Parathyroid adenoma (tissue), 2 donors: ENCODE measurements at regions not wholly inside any gene's neighbourhood (a gene's known extent, or its start where the extent isn't known, plus 50 kb on each side); places are given as distances from the start of the nearest gene placed in this dataset.

Experiments used
- H2AFZ ChIP-seq: fragments of 300-600 bp; sonication (generic); one replicate; pipeline ENCODE4 v1.7.0; 2017; ENCODE audit warnings: antibody characterized with exemption, mild to moderate bottlenecking
- H3K27ac ChIP-seq: fragments of 300-600 bp; sonication (generic); one replicate; pipeline ENCODE4 v1.7.0; 2017
- H3K27me3 ChIP-seq: fragments of 300-600 bp; sonication (generic); one replicate; pipeline ENCODE4 v1.7.0; 2017; ENCODE audit warnings: low read length; ENCODE audit not compliant: control insufficient read depth, insufficient read depth
- H3K36me3 ChIP-seq: fragments of 300-600 bp; sonication (generic); one replicate; pipeline ENCODE4 v1.7.0; 2017; ENCODE audit warnings: low read length; ENCODE audit not compliant: control insufficient read depth, insufficient read depth
- H3K4me1 ChIP-seq: fragments of 300-600 bp; sonication (generic); one replicate; pipeline ENCODE4 v1.7.0; 2017; ENCODE audit warnings: control low read depth
- H3K4me2 ChIP-seq: fragments of 300-600 bp; sonication (generic); one replicate; pipeline ENCODE4 v1.7.0; 2017; ENCODE audit warnings: low read length
- H3K4me3 ChIP-seq: fragments of 300-600 bp; sonication (generic); one replicate; pipeline ENCODE4 v1.7.0; 2017; ENCODE audit warnings: low read depth, low read length
- H3K79me2 ChIP-seq: fragments of 300-600 bp; sonication (generic); one replicate; pipeline ENCODE4 v1.7.0; 2017; ENCODE audit warnings: control low read depth
- H3K9ac ChIP-seq: fragments of 300-600 bp; sonication (generic); one replicate; pipeline ENCODE4 v1.7.0; 2017; ENCODE audit warnings: mild to moderate bottlenecking
- H3K9me3 ChIP-seq: fragments of 300-600 bp; sonication (generic); one replicate; pipeline ENCODE4 v1.7.0; 2017; ENCODE audit warnings: low read length; ENCODE audit not compliant: control insufficient read depth
- CTCF ChIP-seq: fragments of 300-600 bp; sonication (generic); IDR thresholded peaks from one replicate; pipeline ENCODE4 v1.7.0; 2017; ENCODE audit warnings: antibody characterized with exemption, mild to moderate bottlenecking
- donor health status: primary hyperparathyroidism.

GRCh38 chr9:135355521-135356011 lies 124.0 kb upstream of the PPP1R26 start:
- Histone ChIP-seq H3K27ac (no peak overlapping the region), H3K4me2 (no peak overlapping the region), H3K4me1 (no peaks in the 10 kb centered on the region), H3K4me3 (no peak overlapping the region), H3K9me3 (no peaks in the 10 kb centered on the region), H3K9ac (no peak overlapping the region), H3K27me3 (no peaks in the 10 kb centered on the region), H3K79me2 (no peaks in the 10 kb centered on the region), H2AFZ (no peak overlapping the region), H3K36me3 (no peaks in the 10 kb centered on the region)
- TF ChIP-seq CTCF = no peak

GRCh38 chr9:135356021-135356420 lies 123.6 kb upstream of the PPP1R26 start:
- H3K4me3 ChIP-seq = no peak overlapping the region
- TF ChIP-seq CTCF = no peak
- H3K4me1 ChIP-seq = no peaks in the 10 kb centered on the region
- no peak overlapping the region for H3K9ac ChIP-seq
- no peaks in the 10 kb centered on the region for H3K9me3 ChIP-seq
- H3K79me2 ChIP-seq = no peaks in the 10 kb centered on the region
- no peak overlapping the region for H3K4me2 ChIP-seq
- no peaks in the 10 kb centered on the region for H3K27me3 ChIP-seq
- no peak overlapping the region for H2AFZ ChIP-seq
- H3K27ac ChIP-seq = no peak overlapping the region
- no peaks in the 10 kb centered on the region for H3K36me3 ChIP-seq

- Histone ChIP-seq H3K27me3 (no peaks in the 10 kb centered on the region), H3K4me2 (no peak overlapping the region), H2AFZ (no peak overlapping the region), H3K4me1 (no peaks in the 10 kb centered on the region), H3K4me3 (no peak overlapping the region), H3K27ac (no peak overlapping the region), H3K9ac (no peak overlapping the region), H3K79me2 (no peaks in the 10 kb centered on the region), H3K9me3 (no peaks in the 10 kb centered on the region), H3K36me3 (no peaks in the 10 kb centered on the region)
- no peak for TF ChIP-seq CTCF
Observed at GRCh38 chr9:135356796-135357195, 122.8 kb upstream of the PPP1R26 start.

- TF ChIP-seq CTCF = no peak
- Histone ChIP-seq H3K79me2 (no peaks in the 10 kb centered on the region), H3K27me3 (no peaks in the 10 kb centered on the region), H3K9me3 (no peaks in the 10 kb centered on the region), H3K27ac (no peak overlapping the region), H3K4me3 (no peak overlapping the region), H3K36me3 (no peaks in the 10 kb centered on the region), H3K4me2 (no peak overlapping the region), H2AFZ (no peak overlapping the region), H3K9ac (no peak overlapping the region), H3K4me1 (no peaks in the 10 kb centered on the region)
Observed at GRCh38 chr9:135357863-135358551, 121.6 kb upstream of the PPP1R26 start.

- Histone ChIP-seq H3K4me3 (no peak overlapping the region), H3K4me1 (no peaks in the 10 kb centered on the region), H3K36me3 (no peaks in the 10 kb centered on the region), H3K79me2 (no peaks in the 10 kb centered on the region), H2AFZ (no peak overlapping the region), H3K9me3 (no peaks in the 10 kb centered on the region), H3K4me2 (no peak overlapping the region), H3K27ac (no peak overlapping the region), H3K9ac (no peak overlapping the region), H3K27me3 (no peaks in the 10 kb centered on the region)
- no peak for TF ChIP-seq CTCF
Observed at GRCh38 chr9:135358552-135358940, 121.0 kb upstream of the PPP1R26 start.
